ENCODE measurements at regions not wholly inside any gene's neighbourhood (a gene's known extent, or its start where the extent isn't known, plus 50 kb on each side); places are given as distances from the start of the nearest gene placed in this dataset.

GRCh38 chr20:57919049-57919448 is 209.2 kb upstream of the PMEPA1 start:
- no peak overlapping the region for H3K4me2 ChIP-seq
- Mint-ChIP-seq H3K4me3 (no peak overlapping the region), H3K27me3 (ENCODE audit: insufficient read depth, low read depth, poor library complexity) (peaks cover 3% of the 10 kb centered on the region), H3K9me3 (no peaks in the 10 kb centered on the region), H3K4me1 (peaks cover 26% of the 10 kb centered on the region), H3K36me3 (ENCODE audit: low read depth) (no peaks in the 10 kb centered on the region; the same call in 2 of the 3 replicates), H3K27ac (no peak overlapping the region)
- ATAC-seq: no peak
- H3K27me3 ChIP-seq (ENCODE audit: insufficient read depth): no peaks in the 10 kb centered on the region
- no peak overlapping the region for H3K4me3 ChIP-seq
- no peaks in the 10 kb centered on the region for H3F3A ChIP-seq (replicated peaks; ENCODE audit: low read depth)
- peaks cover 8% of the 10 kb centered on the region for H3K9me2 ChIP-seq (ENCODE audit: insufficient read depth)
- H3K36me3 ChIP-seq (ENCODE audit: insufficient read depth): no peaks in the 10 kb centered on the region
- TF ChIP-seq ZNF331 (CRISPR knock-in tag; IDR thresholded peaks at IDR 0.05; ENCODE audit: low read depth): no peak
- no peaks in the 10 kb centered on the region; the same call in 1 of the 2 replicates for H3K4me1 ChIP-seq (ENCODE audit: insufficient read depth)
- no peak overlapping the region for H2AFZ ChIP-seq
- no peak for DNase-seq (ENCODE audit: low spot score)
- no peak overlapping the region for H3K27ac ChIP-seq (ENCODE audit: low read depth)
- H3K79me2 ChIP-seq (replicated peaks; ENCODE audit: insufficient read depth): no peaks in the 10 kb centered on the region
- no peaks in the 10 kb centered on the region for H4K20me1 ChIP-seq (replicated peaks; ENCODE audit: insufficient read depth)

DNA sequence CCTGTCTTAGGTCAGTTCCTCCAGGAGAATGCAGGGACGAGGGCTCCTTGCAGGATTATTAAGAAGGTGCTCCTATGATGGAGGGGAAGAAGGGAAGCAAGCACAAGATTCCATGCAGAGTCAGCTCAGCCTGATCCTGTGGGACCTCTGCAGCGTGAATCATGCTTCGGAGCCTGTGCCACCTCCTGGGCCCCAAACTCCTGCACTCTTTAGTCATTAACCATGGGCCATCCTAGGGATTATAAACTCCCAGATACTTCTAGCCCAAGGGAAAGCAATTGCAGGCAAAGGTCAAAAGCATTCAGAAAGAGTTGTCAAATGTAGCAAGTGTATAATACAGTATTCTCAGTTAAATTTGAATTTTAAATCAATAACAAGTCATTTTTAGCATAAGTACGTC is 208.7 kb upstream of the PMEPA1 start:
- no peak overlapping the region for H3K4me3 ChIP-seq
- Mint-ChIP-seq H3K27me3 (ENCODE audit: insufficient read depth, low read depth, poor library complexity) (peaks cover 5% of the 10 kb centered on the region), H3K9me3 (no peaks in the 10 kb centered on the region), H3K4me1 (peaks cover 22% of the 10 kb centered on the region), H3K27ac (no peak overlapping the region), H3K4me3 (no peak overlapping the region), H3K36me3 (ENCODE audit: low read depth) (no peaks in the 10 kb centered on the region; the same call in 2 of the 3 replicates)
- no peaks in the 10 kb centered on the region for H3F3A ChIP-seq (replicated peaks; ENCODE audit: low read depth)
- H3K4me1 ChIP-seq (ENCODE audit: insufficient read depth): no peaks in the 10 kb centered on the region; the same call in 1 of the 2 replicates
- no peaks in the 10 kb centered on the region for H3K79me2 ChIP-seq (replicated peaks; ENCODE audit: insufficient read depth)
- no peak overlapping the region for H3K4me2 ChIP-seq
- H3K27me3 ChIP-seq (ENCODE audit: insufficient read depth): no peaks in the 10 kb centered on the region
- H3K9me2 ChIP-seq (ENCODE audit: insufficient read depth): peaks cover 8% of the 10 kb centered on the region
- no peak overlapping the region for H3K27ac ChIP-seq (ENCODE audit: low read depth)
- no peaks in the 10 kb centered on the region for H4K20me1 ChIP-seq (replicated peaks; ENCODE audit: insufficient read depth)
- no peak overlapping the region for H2AFZ ChIP-seq
- DNase-seq (ENCODE audit: low spot score) (no peak), ATAC-seq (no peak)
- no peaks in the 10 kb centered on the region for H3K36me3 ChIP-seq (ENCODE audit: insufficient read depth)
- no peak for TF ChIP-seq ZNF462 (CRISPR knock-in tag; IDR thresholded peaks at IDR 0.05)
- no peak for TF ChIP-seq CTCF (conservative IDR thresholded peaks at IDR 0.05; ENCODE audit: low read depth in 2 of 2)
- no peak for TF ChIP-seq JUNB (IDR thresholded peaks at IDR 0.05; ENCODE audit: unreplicated experiment)
- TF ChIP-seq ZNF114 (CRISPR knock-in tag; IDR thresholded peaks at IDR 0.05): no peak
- no peak for TF ChIP-seq EZH2 (IDR thresholded peaks at IDR 0.05; ENCODE audit: low read depth, unreplicated experiment)
- no peak for TF ChIP-seq EZH2phosphoT487 (IDR thresholded peaks at IDR 0.05; ENCODE audit: unreplicated experiment)
- TF ChIP-seq CREB1 (CRISPR knock-in tag; IDR thresholded peaks at IDR 0.05; ENCODE audit: low read depth): no peak
- TF ChIP-seq STAT1 (IDR thresholded peaks at IDR 0.05; ENCODE audit: unreplicated experiment): no peak
- TF ChIP-seq POLR2AphosphoS5 (IDR thresholded peaks at IDR 0.05; ENCODE audit: low read depth): no peak
- no peak for TF ChIP-seq NANOG (IDR thresholded peaks at IDR 0.05; ENCODE audit: borderline replicate concordance)
- TF ChIP-seq, protein P1, sequence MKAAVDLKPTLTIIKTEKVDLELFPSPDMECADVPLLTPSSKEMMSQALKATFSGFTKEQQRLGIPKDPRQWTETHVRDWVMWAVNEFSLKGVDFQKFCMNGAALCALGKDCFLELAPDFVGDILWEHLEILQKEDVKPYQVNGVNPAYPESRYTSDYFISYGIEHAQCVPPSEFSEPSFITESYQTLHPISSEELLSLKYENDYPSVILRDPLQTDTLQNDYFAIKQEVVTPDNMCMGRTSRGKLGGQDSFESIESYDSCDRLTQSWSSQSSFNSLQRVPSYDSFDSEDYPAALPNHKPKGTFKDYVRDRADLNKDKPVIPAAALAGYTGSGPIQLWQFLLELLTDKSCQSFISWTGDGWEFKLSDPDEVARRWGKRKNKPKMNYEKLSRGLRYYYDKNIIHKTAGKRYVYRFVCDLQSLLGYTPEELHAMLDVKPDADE (IDR thresholded peaks at IDR 0.05): no peak
- TF ChIP-seq ZNF331 (CRISPR knock-in tag; IDR thresholded peaks at IDR 0.05; ENCODE audit: low read depth): no peak
